Prostate gland (tissue), 2 donors: ENCODE measurements at regions not wholly inside any gene's neighbourhood (a gene's known extent, or its start where the extent isn't known, plus 50 kb on each side); places are given as distances from the start of the nearest gene placed in this dataset.

Experiments used
- POLR2A ChIP-seq: fragments of 450-650 bp; IDR thresholded peaks from one replicate; pipeline ENCODE4 v1.6.1; 2016; ENCODE audit warnings: antibody characterized with exemption, mild to moderate bottlenecking
- POLR2AphosphoS5 ChIP-seq: sonication (generic); formaldehyde crosslinking; IDR thresholded peaks from one replicate; pipeline ENCODE4 v1.6.1; 2017; ENCODE audit warnings: antibody characterized with exemption
- TF ChIP-seq, protein P1 (sequence below), 4 experiments: fragments of 200-600 bp in 2 of 4; fragments of 450-650 bp in 2 of 4; sonication (generic) in 2 of 4; IDR thresholded peaks; 1 replicate in 3 of 4; 2 replicates in 1 of 4; pipeline ENCODE4 v1.5.1; 2016 to 2019; ENCODE audit warnings: antibody characterized with exemption in 4 of 4, mild to moderate bottlenecking in 2 of 4, moderate library complexity in 2 of 4

DNA sequence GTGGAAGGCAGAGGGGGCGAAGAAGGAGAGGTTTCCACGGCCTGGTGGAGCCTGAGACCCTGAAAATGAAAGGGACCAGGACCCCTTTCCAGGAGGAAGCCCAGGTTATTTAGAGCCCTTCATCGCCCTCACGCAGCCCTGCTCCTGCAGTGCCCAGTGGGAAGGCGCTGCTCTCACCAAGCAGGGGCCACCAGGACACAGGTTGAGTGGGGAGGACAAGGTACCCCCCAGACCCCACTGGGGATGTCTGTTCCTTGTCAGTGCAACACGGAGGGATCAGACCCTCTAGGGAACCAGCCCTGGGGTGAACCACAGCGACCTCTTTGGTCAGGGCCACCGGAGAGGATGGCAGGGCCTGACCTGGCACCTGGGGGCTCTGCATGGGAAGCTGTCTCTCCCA, 163.9 kb downstream of the C16orf95 start:
- TF ChIP-seq, protein P1, sequence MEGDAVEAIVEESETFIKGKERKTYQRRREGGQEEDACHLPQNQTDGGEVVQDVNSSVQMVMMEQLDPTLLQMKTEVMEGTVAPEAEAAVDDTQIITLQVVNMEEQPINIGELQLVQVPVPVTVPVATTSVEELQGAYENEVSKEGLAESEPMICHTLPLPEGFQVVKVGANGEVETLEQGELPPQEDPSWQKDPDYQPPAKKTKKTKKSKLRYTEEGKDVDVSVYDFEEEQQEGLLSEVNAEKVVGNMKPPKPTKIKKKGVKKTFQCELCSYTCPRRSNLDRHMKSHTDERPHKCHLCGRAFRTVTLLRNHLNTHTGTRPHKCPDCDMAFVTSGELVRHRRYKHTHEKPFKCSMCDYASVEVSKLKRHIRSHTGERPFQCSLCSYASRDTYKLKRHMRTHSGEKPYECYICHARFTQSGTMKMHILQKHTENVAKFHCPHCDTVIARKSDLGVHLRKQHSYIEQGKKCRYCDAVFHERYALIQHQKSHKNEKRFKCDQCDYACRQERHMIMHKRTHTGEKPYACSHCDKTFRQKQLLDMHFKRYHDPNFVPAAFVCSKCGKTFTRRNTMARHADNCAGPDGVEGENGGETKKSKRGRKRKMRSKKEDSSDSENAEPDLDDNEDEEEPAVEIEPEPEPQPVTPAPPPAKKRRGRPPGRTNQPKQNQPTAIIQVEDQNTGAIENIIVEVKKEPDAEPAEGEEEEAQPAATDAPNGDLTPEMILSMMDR (IDR thresholded peaks at IDR 0.05) = no peak
- TF ChIP-seq POLR2AphosphoS5 (no peak), POLR2A (no peak)
